GM10266 (cell line): ENCODE measurements at regions not wholly inside any gene's neighbourhood (a gene's known extent, or its start where the extent isn't known, plus 50 kb on each side); places are given as distances from the start of the nearest gene placed in this dataset.

ENCODE experiments used
- DNase-seq: peaks from one replicate; pipeline ENCODE4 v3.0.0; 2012; ENCODE audit errors: extremely low spot score
- CTCF ChIP-seq: IDR thresholded peaks from 2 replicates; pipeline ENCODE4 v1.5.1; 2012; ENCODE audit warnings: mild to moderate bottlenecking, low read depth; ENCODE audit not compliant: control insufficient read depth, insufficient read depth; ENCODE audit errors: missing control alignments

GRCh38 chr7:26044320-26044719 lies 107.7 kb upstream of the NFE2L3 start:
- no peak for TF ChIP-seq CTCF
- DNase-seq, result no peak

GRCh38 chr7:26046150-26046549 lies 105.8 kb upstream of the NFE2L3 start:
- no peak for DNase-seq
- TF ChIP-seq CTCF, result no peak

GRCh38 chr7:26046878-26047277 lies 105.1 kb upstream of the NFE2L3 start:
- no peak for DNase-seq
- no peak for TF ChIP-seq CTCF

GRCh38 chr7:26048663-26049062 lies 103.3 kb upstream of the NFE2L3 start:
- no peak for DNase-seq
- TF ChIP-seq CTCF, result no peak

GRCh38 chr7:26049081-26049480 lies 102.9 kb upstream of the NFE2L3 start:
- no peak for TF ChIP-seq CTCF
- no peak for DNase-seq

GRCh38 chr7:26051021-26051420 lies 101.0 kb upstream of the NFE2L3 start:
- no peak for DNase-seq
- no peak for TF ChIP-seq CTCF

- TF ChIP-seq CTCF, result no peak
- DNase-seq, result no peak
Observed at GRCh38 chr7:26052706-26053105, 99.3 kb upstream of the NFE2L3 start.
